ENCODE measurements at regions not wholly inside any gene's neighbourhood (a gene's known extent, or its start where the extent isn't known, plus 50 kb on each side); places are given as distances from the start of the nearest gene placed in this dataset.

- TF ChIP-seq POLR2A (IDR thresholded peaks at IDR 0.05; ENCODE audit: extremely low read depth, insufficient read length) (no peak), CTCF (IDR thresholded peaks at IDR 0.05; ENCODE audit: low read depth, low read length) (no peak)
Measured at GRCh38 chr2:217092710-217093379, 233.0 kb upstream of the TNP1 start.

Measured in NB4 (cell line).